Bronchial epithelial cell (primary cell): ENCODE measurements at regions not wholly inside any gene's neighbourhood (a gene's known extent, or its start where the extent isn't known, plus 50 kb on each side); places are given as distances from the start of the nearest gene placed in this dataset.
A peak's percentile ranks its signal among the peaks of the same experiment; 100 is the strongest.

ENCODE experiments used
- DNase-seq: peaks from one replicate; pipeline ENCODE4 v3.0.0-alpha.2; 2010; ENCODE audit warnings: low read depth
- FAIRE-seq: peaks from 2 replicates; lab custom pipeline; 2011; peaks lifted over from hg19 to GRCh38; lab: Jason Lieb, UNC
- H3K27me3 ChIP-seq: 2 replicates; pipeline ENCODE4 v1.5.1; 2011; ENCODE audit warnings: low read length; ENCODE audit not compliant: control insufficient read depth, insufficient read depth
- H3K36me3 ChIP-seq: 2 replicates; pipeline ENCODE4 v1.5.1; 2011; ENCODE audit warnings: low read length; ENCODE audit not compliant: control insufficient read depth, insufficient read depth
- H3K4me3 ChIP-seq: 2 replicates; pipeline ENCODE4 v1.5.1; 2011; ENCODE audit warnings: mild to moderate bottlenecking, low read depth, low read length, control low read depth
- CTCF ChIP-seq: IDR thresholded peaks from 2 replicates; pipeline ENCODE4 v1.5.1; 2011; ENCODE audit warnings: mild to moderate bottlenecking, moderate library complexity, low read length, control low read depth, inconsistent platforms; ENCODE audit not compliant: insufficient read depth, severe bottlenecking

- FAIRE-seq (no peak), DNase-seq (no peak)
- H3K4me3 ChIP-seq: no peak overlapping the region
- no peak for TF ChIP-seq CTCF
- H3K27me3 ChIP-seq: peaks cover 1% of the 10 kb centered on the region
- H3K36me3 ChIP-seq: no peaks in the 10 kb centered on the region
These were observed 80.4 kb downstream of the HSPH1 start for GRCh38 chr13:31081316-31081715.

- Histone ChIP-seq H3K4me3 (no peak overlapping the region), H3K36me3 (no peaks in the 10 kb centered on the region), H3K27me3 (no peaks in the 10 kb centered on the region)
- no peak for FAIRE-seq
- no peak for TF ChIP-seq CTCF
- no peak for DNase-seq
These were observed 86.9 kb downstream of the HSPH1 start for GRCh38 chr13:31074756-31075155.

- Histone ChIP-seq H3K27me3 (no peaks in the 10 kb centered on the region), H3K4me3 (no peak overlapping the region), H3K36me3 (no peaks in the 10 kb centered on the region)
- FAIRE-seq (peak; percentile 80), DNase-seq (peak; percentile 33)
- no peak for TF ChIP-seq CTCF
These were observed 87.6 kb downstream of the HSPH1 start for GRCh38 chr13:31073859-31074718.

GRCh38 chr13:31072041-31072440 is 89.7 kb downstream of the HSPH1 start:
- FAIRE-seq (no peak), DNase-seq (no peak)
- no peak for TF ChIP-seq CTCF
- Histone ChIP-seq H3K27me3 (no peaks in the 10 kb centered on the region), H3K36me3 (no peaks in the 10 kb centered on the region), H3K4me3 (no peak overlapping the region)

- DNase-seq (peak; percentile 53), FAIRE-seq (no peak)
- no peak for TF ChIP-seq CTCF
These were observed 91.7 kb downstream of the HSPH1 start for GRCh38 chr13:31069808-31070534.

More at GRCh38 chr13:31069808-31070534, 91.7 kb downstream of the HSPH1 start:
- H3K36me3 ChIP-seq: no peaks in the 10 kb centered on the region
- H3K27me3 ChIP-seq: no peaks in the 10 kb centered on the region
- H3K4me3 ChIP-seq: no peak overlapping the region
